SU-DHL-6 (cell line): ENCODE measurements at regions not wholly inside any gene's neighbourhood (a gene's known extent, or its start where the extent isn't known, plus 50 kb on each side); places are given as distances from the start of the nearest gene placed in this dataset.

Experiments
- H2AFZ ChIP-seq: fragments of 200-600 bp; sonication (generic); 2 replicates; pipeline ENCODE4 v1.6.1; 2014; ENCODE audit warnings: low read depth, mild to moderate bottlenecking, moderate library complexity, mixed read lengths, antibody characterized with exemption, low read length; ENCODE audit not compliant: severe bottlenecking
- H3F3A ChIP-seq: fragments of 200-600 bp; shearing (Covaris generic); 2 replicates; pipeline ENCODE4 v1.6.0; 2016; ENCODE audit warnings: antibody characterized with exemption, mild to moderate bottlenecking; ENCODE audit not compliant: insufficient read depth
- H3K27ac ChIP-seq: fragments of 200-600 bp; sonication (generic); 2 replicates; pipeline ENCODE4 v1.5.1; 2016; ENCODE audit warnings: low read depth, mild to moderate bottlenecking, low read length, moderate library complexity, mixed read lengths
- H3K27me3 ChIP-seq: fragments of 200-600 bp; sonication (generic), shearing (Covaris generic); 2 replicates; pipeline ENCODE4 v1.6.0; 2014; ENCODE audit warnings: mild to moderate bottlenecking, low read length
- H3K36me3 ChIP-seq: fragments of 200-600 bp; sonication (generic); 2 replicates; pipeline ENCODE4 v1.6.1; 2014; ENCODE audit warnings: mild to moderate bottlenecking, low read length, mixed read lengths
- H3K4me2 ChIP-seq: fragments of 300-600, 200-600 bp; shearing (Covaris generic), sonication (generic); 2 replicates; pipeline ENCODE4 v1.6.0; 2014; ENCODE audit warnings: low read length, low read depth, mild to moderate bottlenecking; ENCODE audit not compliant: poor library complexity, severe bottlenecking
- H3K4me3 ChIP-seq: fragments of 200-600 bp; sonication (generic); 2 replicates; pipeline ENCODE4 v1.5.1; 2014; ENCODE audit warnings: antibody characterized with exemption, low read length, mild to moderate bottlenecking, mixed read lengths; ENCODE audit not compliant: insufficient read depth, poor library complexity, severe bottlenecking
- H3K79me2 ChIP-seq: fragments of 200-600 bp; sonication (generic); 2 replicates; pipeline ENCODE4 v1.6.1; 2014; ENCODE audit warnings: mild to moderate bottlenecking, low read length, moderate library complexity; ENCODE audit not compliant: insufficient read depth
- H3K9ac ChIP-seq: fragments of 200-600 bp; sonication (generic); 2 replicates; pipeline ENCODE4 v1.7.0; 2014; ENCODE audit warnings: mild to moderate bottlenecking, low read length
- H3K9me2 ChIP-seq: fragments of 200-600 bp; sonication (generic); replicated peaks from 2 replicates; pipeline ENCODE4 v1.6.1; 2014; ENCODE audit warnings: low read length; ENCODE audit not compliant: insufficient read depth
- H3K9me3 ChIP-seq: fragments of 200-600 bp; sonication (generic); 2 replicates; pipeline ENCODE4 v1.6.1; 2014; ENCODE audit warnings: low read length, mixed read lengths; ENCODE audit not compliant: insufficient read depth
- H4K20me1 ChIP-seq: fragments of 200-600 bp; sonication (generic); 2 replicates; pipeline ENCODE4 v1.6.1; 2014; ENCODE audit warnings: low read depth, mild to moderate bottlenecking, antibody characterized with exemption, low read length, moderate library complexity, mixed read lengths
- CTCF ChIP-seq: fragments of 200-600 bp; sonication (generic); IDR thresholded peaks from one replicate; pipeline ENCODE4 v1.5.1; 2017; ENCODE audit warnings: antibody characterized with exemption, mild to moderate bottlenecking, low read length, moderate library complexity; ENCODE audit not compliant: insufficient read depth, poor library complexity, severe bottlenecking
- EZH2phosphoT487 ChIP-seq: fragments of 200-600 bp; sonication (generic), shearing (Covaris generic); conservative IDR thresholded peaks from 2 replicates; pipeline ENCODE4 v1.6.1; 2018; ENCODE audit warnings: mild to moderate bottlenecking, antibody characterized with exemption, low read length, moderate library complexity, mixed read lengths

- no peaks in the 10 kb centered on the region for H3K9me2 ChIP-seq
- no peaks in the 10 kb centered on the region for H4K20me1 ChIP-seq
- no peaks in the 10 kb centered on the region for H3K79me2 ChIP-seq
- H3K9me3 ChIP-seq = no peaks in the 10 kb centered on the region
- H3K4me2 ChIP-seq = no peak overlapping the region
- no peaks in the 10 kb centered on the region for H3K36me3 ChIP-seq
- TF ChIP-seq EZH2phosphoT487 (no peak), CTCF (no peak)
- no peaks in the 10 kb centered on the region for H3K27me3 ChIP-seq
- H2AFZ ChIP-seq = no peak overlapping the region
- H3K27ac ChIP-seq = no peak overlapping the region
- H3F3A ChIP-seq = no peaks in the 10 kb centered on the region
- H3K9ac ChIP-seq = no peak overlapping the region
- H3K4me3 ChIP-seq = no peak overlapping the region
Measured at GRCh38 chr7:23980081-23980480, 270.1 kb downstream of the STK31 start.

- Histone ChIP-seq H3K9ac (no peak overlapping the region), H3K27me3 (no peaks in the 10 kb centered on the region), H3K4me3 (no peak overlapping the region), H3K9me2 (no peaks in the 10 kb centered on the region), H3F3A (no peaks in the 10 kb centered on the region), H3K27ac (no peak overlapping the region), H4K20me1 (no peaks in the 10 kb centered on the region), H2AFZ (no peak overlapping the region), H3K36me3 (no peaks in the 10 kb centered on the region), H3K9me3 (no peaks in the 10 kb centered on the region), H3K4me2 (no peak overlapping the region), H3K79me2 (no peaks in the 10 kb centered on the region)
- TF ChIP-seq EZH2phosphoT487 (no peak), CTCF (no peak)
Measured at GRCh38 chr7:23981314-23981713, 271.3 kb downstream of the STK31 start.

- Histone ChIP-seq H3K4me2 (no peak overlapping the region), H3K79me2 (no peaks in the 10 kb centered on the region), H3K4me3 (no peak overlapping the region), H3K9me2 (no peaks in the 10 kb centered on the region), H3F3A (no peaks in the 10 kb centered on the region), H3K9ac (no peak overlapping the region), H3K27ac (no peak overlapping the region), H4K20me1 (no peaks in the 10 kb centered on the region), H3K27me3 (no peaks in the 10 kb centered on the region), H3K9me3 (no peaks in the 10 kb centered on the region), H2AFZ (no peak overlapping the region), H3K36me3 (no peaks in the 10 kb centered on the region)
- TF ChIP-seq CTCF (no peak), EZH2phosphoT487 (no peak)
Measured at GRCh38 chr7:23981758-23982157, 271.7 kb downstream of the STK31 start.
